Sigmoid colon (tissue), 4 donors: ENCODE measurements at regions not wholly inside any gene's neighbourhood (a gene's known extent, or its start where the extent isn't known, plus 50 kb on each side); places are given as distances from the start of the nearest gene placed in this dataset.

ENCODE experiments used
- POLR2A ChIP-seq, 2 donors: fragments of 450-650 bp; IDR thresholded peaks; one replicate each; pipeline ENCODE4 v1.6.1; 2016; ENCODE audit warnings: antibody characterized with exemption in 2 of 2, mild to moderate bottlenecking in 2 of 2, moderate library complexity in 2 of 2
- POLR2AphosphoS5 ChIP-seq, 4 donors: sonication (generic); formaldehyde crosslinking; IDR thresholded peaks; one replicate each; pipeline ENCODE4 v1.6.1; 2017; ENCODE audit warnings: antibody characterized with exemption in 4 of 4
- TF ChIP-seq, protein P1 (sequence below), 4 experiments: fragments of 450-650 bp in 3 of 4; fragments of 200-600 bp in 1 of 4; IDR thresholded peaks; one replicate each; pipeline ENCODE4 v1.5.1; 2016 to 2019; ENCODE audit warnings: antibody characterized with exemption in 4 of 4, mild to moderate bottlenecking in 3 of 4, moderate library complexity in 2 of 4

DNA sequence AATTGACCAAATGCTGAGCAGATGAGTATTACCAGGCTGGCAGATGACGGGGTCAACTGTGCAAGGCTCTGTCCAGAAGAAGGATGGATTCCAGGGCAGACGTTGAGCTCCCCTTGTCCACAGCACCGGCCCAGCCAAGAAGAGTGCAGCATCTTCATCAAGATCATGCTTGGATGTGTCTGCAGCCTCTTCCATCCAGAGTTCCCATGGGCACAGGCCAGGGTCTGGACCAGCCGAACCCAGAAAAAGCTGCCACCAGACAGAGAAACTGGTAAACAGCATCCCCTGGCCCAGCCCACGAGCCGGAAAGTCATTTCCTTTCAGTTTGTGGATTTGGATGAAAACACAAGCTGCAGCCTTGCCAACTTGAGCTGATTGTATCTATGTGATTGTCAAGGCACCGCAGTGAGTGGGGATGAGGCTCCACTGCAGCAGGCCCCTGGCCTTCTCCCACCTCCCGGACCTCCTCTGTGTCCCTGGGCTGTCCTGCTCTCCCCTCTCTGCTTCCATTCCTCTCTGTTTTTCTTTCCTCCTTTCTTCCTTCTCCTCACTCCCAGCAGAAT lies 321.8 kb downstream of the TCERG1L start:
- TF ChIP-seq, protein P1, sequence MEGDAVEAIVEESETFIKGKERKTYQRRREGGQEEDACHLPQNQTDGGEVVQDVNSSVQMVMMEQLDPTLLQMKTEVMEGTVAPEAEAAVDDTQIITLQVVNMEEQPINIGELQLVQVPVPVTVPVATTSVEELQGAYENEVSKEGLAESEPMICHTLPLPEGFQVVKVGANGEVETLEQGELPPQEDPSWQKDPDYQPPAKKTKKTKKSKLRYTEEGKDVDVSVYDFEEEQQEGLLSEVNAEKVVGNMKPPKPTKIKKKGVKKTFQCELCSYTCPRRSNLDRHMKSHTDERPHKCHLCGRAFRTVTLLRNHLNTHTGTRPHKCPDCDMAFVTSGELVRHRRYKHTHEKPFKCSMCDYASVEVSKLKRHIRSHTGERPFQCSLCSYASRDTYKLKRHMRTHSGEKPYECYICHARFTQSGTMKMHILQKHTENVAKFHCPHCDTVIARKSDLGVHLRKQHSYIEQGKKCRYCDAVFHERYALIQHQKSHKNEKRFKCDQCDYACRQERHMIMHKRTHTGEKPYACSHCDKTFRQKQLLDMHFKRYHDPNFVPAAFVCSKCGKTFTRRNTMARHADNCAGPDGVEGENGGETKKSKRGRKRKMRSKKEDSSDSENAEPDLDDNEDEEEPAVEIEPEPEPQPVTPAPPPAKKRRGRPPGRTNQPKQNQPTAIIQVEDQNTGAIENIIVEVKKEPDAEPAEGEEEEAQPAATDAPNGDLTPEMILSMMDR (IDR thresholded peaks at IDR 0.05) = no peak
- TF ChIP-seq POLR2A (IDR thresholded peaks at IDR 0.05) = no peak
- TF ChIP-seq POLR2AphosphoS5 (IDR thresholded peaks at IDR 0.05) = no peak
